Sigmoid colon (tissue), 4 donors: ENCODE measurements at regions not wholly inside any gene's neighbourhood (a gene's known extent, or its start where the extent isn't known, plus 50 kb on each side); places are given as distances from the start of the nearest gene placed in this dataset.

ENCODE experiments used
- CTCF ChIP-seq, 4 experiments: fragments of 450-650 bp in 3 of 4; fragments of 200-600 bp in 1 of 4; IDR thresholded peaks; one replicate each; pipeline ENCODE4 v1.5.1; 2016 to 2019; ENCODE audit warnings: antibody characterized with exemption in 4 of 4, mild to moderate bottlenecking in 3 of 4, moderate library complexity in 2 of 4
- EP300 ChIP-seq, 4 donors: sonication (generic); formaldehyde crosslinking; IDR thresholded peaks; one replicate each; pipeline ENCODE4 v1.6.1; 2017; ENCODE audit warnings: antibody characterized with exemption in 4 of 4

DNA sequence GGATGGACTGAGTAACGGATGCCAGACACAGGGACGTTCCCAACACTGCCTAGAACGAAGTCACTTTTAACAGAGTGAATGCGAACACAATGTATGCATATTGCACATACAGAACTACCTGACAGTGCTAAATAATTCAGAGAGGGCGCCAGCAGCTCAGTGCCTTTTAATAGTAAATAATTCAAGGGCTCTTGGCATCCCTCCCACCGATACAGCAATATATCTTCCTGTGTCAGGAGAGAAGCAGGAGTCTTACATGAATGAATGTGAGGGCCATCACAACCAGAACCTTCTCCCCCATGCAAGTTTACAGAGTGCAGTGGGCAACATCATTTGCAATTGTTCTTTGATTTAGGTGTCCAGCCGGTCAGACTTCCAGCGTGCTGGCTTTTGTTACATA lies 88.4 kb upstream of the KCNG1 start:
- TF ChIP-seq CTCF (IDR thresholded peaks at IDR 0.05) (no peak), EP300 (IDR thresholded peaks at IDR 0.05) (no peak)
